Lower lobe of right lung (tissue), 2 donors: ENCODE measurements at regions not wholly inside any gene's neighbourhood (a gene's known extent, or its start where the extent isn't known, plus 50 kb on each side); places are given as distances from the start of the nearest gene placed in this dataset.

Experiments used
- ATAC-seq, 2 donors: fragments of 200-7000 bp; cut with Tn5 transposase; one replicate each; pipeline ENCODE4 v1.9.1; 2020 to 2022; ENCODE audit warnings: mild to moderate bottlenecking in 2 of 2, moderate library complexity in 2 of 2
- DNase-seq: peaks from one replicate; pipeline ENCODE4 v3.0.0-alpha.2; 2020
- H3K27ac ChIP-seq: fragments of 200-600 bp; one replicate; pipeline ENCODE4 v1.8.0; 2022
- H3K27me3 ChIP-seq: fragments of 200-600 bp; one replicate; pipeline ENCODE4 v1.8.0; 2022; ENCODE audit warnings: low read depth
- H3K36me3 ChIP-seq: fragments of 200-600 bp; one replicate; pipeline ENCODE4 v1.8.0; 2022; ENCODE audit warnings: mild to moderate bottlenecking
- H3K4me1 ChIP-seq: fragments of 200-600 bp; one replicate; pipeline ENCODE4 v1.8.0; 2022
- H3K4me3 ChIP-seq: fragments of 200-600 bp; one replicate; pipeline ENCODE4 v1.8.0; 2022; ENCODE audit warnings: mild to moderate bottlenecking
- H3K9me3 ChIP-seq: fragments of 200-600 bp; one replicate; pipeline ENCODE4 v1.8.0; 2022
- intact Hi-C: fragments of 100-400 bp; cut with DNase I; formaldehyde crosslinking; loops from one replicate; pipeline ENCODE4 v1.11.0; 2022
- TF ChIP-seq, protein P1 (sequence below): fragments of 200-600 bp; IDR thresholded peaks from one replicate; pipeline ENCODE4 v1.8.0; 2022; ENCODE audit warnings: antibody characterized with exemption, mild to moderate bottlenecking
- donor health status: DM: no; HTN: yes; CAD: no; lungs with severe emphysema.

DNA sequence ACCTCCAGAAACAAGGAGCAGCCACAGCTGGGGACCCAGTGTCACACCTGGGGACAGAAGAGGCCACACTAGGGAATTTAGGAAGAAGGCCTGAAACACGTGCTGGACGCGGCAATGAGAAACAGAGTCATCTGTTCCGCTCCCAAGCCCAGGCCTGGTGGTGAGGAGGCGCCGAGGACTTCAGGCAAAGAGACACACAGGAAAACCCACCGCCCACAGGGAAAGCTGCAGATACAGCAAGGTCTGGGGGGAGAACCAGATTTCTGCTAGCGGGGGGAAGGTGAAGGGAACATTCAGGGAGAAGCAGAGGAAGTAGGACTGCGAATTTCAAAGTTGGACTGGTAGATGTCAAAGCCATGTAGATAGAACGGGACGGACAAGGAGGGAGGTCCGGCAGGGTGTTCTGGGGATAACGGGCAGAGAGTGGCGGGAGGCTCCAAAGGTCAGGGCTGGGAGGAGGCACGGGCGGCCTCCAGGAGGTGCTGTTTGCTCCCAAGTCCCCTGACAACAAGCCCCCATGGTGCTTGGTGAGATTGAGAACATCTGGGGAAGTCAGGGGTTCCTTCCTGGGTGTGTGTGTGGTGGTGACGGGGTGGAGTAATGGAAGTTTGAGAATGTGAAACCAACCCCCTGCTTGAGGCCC, 351.7 kb upstream of the MYT1L start:
- H3K9me3 ChIP-seq = no peaks in the 10 kb centered on the region
- intact Hi-C loops = no loop called here
- no peaks in the 10 kb centered on the region for H3K27me3 ChIP-seq
- ATAC-seq (no peak), DNase-seq (no peak)
- no peaks in the 10 kb centered on the region for H3K4me1 ChIP-seq
- H3K27ac ChIP-seq = no peak overlapping the region
- TF ChIP-seq, protein P1, sequence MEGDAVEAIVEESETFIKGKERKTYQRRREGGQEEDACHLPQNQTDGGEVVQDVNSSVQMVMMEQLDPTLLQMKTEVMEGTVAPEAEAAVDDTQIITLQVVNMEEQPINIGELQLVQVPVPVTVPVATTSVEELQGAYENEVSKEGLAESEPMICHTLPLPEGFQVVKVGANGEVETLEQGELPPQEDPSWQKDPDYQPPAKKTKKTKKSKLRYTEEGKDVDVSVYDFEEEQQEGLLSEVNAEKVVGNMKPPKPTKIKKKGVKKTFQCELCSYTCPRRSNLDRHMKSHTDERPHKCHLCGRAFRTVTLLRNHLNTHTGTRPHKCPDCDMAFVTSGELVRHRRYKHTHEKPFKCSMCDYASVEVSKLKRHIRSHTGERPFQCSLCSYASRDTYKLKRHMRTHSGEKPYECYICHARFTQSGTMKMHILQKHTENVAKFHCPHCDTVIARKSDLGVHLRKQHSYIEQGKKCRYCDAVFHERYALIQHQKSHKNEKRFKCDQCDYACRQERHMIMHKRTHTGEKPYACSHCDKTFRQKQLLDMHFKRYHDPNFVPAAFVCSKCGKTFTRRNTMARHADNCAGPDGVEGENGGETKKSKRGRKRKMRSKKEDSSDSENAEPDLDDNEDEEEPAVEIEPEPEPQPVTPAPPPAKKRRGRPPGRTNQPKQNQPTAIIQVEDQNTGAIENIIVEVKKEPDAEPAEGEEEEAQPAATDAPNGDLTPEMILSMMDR = no peak
- H3K4me3 ChIP-seq = no peak overlapping the region
- H3K36me3 ChIP-seq = no peaks in the 10 kb centered on the region

DNA sequence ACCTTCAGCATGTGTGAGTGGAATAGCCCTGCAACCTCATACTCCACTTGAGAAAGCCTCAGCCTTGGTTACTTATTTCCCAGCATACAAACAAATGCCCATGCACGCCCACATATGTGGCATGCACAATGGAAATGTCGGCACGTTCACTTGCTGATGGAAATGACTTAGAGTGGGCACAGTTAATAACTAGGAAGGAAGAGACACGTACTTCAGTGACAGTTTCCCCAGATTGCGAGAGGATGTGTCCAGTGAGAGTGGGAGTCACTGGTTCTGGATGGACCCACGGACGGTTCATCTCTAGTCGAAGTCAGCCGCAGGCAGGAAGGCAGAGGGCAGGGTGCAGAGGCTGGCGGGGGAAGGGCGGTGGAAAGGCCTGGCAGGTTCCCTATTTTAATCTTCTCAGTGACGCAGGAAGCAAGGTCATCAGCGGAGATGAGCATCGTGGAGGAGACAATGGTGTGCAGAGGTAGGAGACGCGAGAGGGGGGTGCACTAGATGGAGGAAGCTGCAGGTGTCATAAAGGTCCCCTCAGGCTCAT, 350.7 kb upstream of the MYT1L start:
- Histone ChIP-seq H3K36me3 (no peaks in the 10 kb centered on the region), H3K9me3 (no peaks in the 10 kb centered on the region), H3K4me3 (no peak overlapping the region), H3K27ac (no peak overlapping the region), H3K27me3 (no peaks in the 10 kb centered on the region), H3K4me1 (no peaks in the 10 kb centered on the region)
- TF ChIP-seq, protein P1 = no peak
- intact Hi-C loops = no loop called here
- DNase-seq (no peak), ATAC-seq (peak; percentile 18 to 35)

DNA sequence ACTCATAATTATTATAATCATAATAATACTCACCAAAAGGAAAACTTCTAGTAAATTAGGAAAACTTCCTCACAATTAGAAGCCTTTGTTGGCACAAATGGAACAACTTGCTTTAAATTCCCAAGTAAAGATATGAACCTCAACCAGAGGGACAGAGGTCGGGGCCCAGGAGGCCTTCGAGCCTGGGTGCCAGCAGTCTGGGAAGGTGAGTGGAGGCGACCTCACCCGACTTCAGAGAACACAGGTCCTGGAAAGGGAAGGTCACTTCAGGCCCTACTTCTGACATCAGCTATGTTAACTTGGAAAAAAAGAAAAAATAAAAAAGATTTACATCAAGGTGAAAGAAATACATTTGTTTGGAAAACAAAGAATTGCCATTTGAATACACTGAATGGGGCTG, 350.0 kb upstream of the MYT1L start:
- Histone ChIP-seq H3K4me1 (no peaks in the 10 kb centered on the region), H3K4me3 (no peak overlapping the region), H3K27ac (no peak overlapping the region), H3K36me3 (no peaks in the 10 kb centered on the region), H3K9me3 (no peaks in the 10 kb centered on the region), H3K27me3 (no peaks in the 10 kb centered on the region)
- TF ChIP-seq, protein P1 = no peak
- DNase-seq (no peak), ATAC-seq (no peak)
- intact Hi-C loops = no loop called here

DNA sequence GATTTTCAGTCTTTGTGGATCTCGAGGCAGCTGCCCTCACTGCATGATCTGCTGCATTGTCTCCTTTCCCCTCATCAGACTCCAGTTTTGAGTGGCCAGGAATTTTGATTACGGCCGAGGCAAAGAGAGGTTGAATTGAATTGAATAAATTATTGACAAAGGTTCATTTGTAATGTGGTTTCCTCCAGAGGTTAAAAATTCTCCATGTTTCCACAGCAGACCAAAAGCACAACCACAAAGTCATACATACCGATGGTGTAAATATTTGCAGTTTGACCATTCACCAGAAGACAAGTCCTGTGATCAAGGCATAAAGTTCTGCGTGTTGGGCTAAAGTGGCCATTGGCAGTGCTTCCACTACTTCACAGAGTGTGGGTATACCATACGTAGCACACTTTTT, 343.8 kb upstream of the MYT1L start:
- Histone ChIP-seq H3K36me3 (no peaks in the 10 kb centered on the region), H3K27me3 (no peaks in the 10 kb centered on the region), H3K4me3 (no peak overlapping the region), H3K4me1 (no peaks in the 10 kb centered on the region), H3K27ac (no peak overlapping the region), H3K9me3 (no peaks in the 10 kb centered on the region)
- TF ChIP-seq, protein P1 = no peak
- no peak for ATAC-seq
- DNase-seq = no peak
- intact Hi-C loops = no loop called here

DNA sequence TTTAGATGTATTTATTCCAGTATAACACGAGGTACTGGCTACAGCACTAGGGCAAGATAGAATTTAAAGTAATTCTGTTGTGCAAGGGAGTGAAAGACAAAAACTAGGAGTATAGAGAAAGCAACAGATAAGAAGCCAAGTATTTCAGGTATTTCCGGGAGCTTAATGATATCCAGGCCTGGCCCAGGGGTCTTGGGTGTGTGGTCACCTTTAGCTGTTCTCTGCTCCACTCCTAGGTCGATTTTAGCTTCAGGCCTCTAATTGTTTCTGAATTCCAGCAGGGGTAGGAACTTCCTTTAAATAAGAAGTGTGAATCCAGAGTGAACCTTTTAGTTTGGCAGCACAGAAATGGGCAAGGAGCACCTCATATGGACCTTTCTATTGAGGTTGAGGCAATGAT, 342.3 kb upstream of the MYT1L start:
- Histone ChIP-seq H3K27ac (no peak overlapping the region), H3K36me3 (no peaks in the 10 kb centered on the region), H3K4me1 (no peaks in the 10 kb centered on the region), H3K4me3 (no peak overlapping the region), H3K9me3 (no peaks in the 10 kb centered on the region), H3K27me3 (no peaks in the 10 kb centered on the region)
- intact Hi-C loops = no loop called here
- ATAC-seq (no peak), DNase-seq (no peak)
- TF ChIP-seq, protein P1 = no peak
